Adrenal gland (tissue), 5 donors: ENCODE measurements at regions not wholly inside any gene's neighbourhood (a gene's known extent, or its start where the extent isn't known, plus 50 kb on each side); places are given as distances from the start of the nearest gene placed in this dataset.

Experiments
- CTCF ChIP-seq, 6 experiments: fragments of 450-650 bp in 4 of 6; fragments of 200-600 bp in 2 of 6; sonication (generic) in 1 of 6; IDR thresholded peaks; 1 replicate in 5 of 6; 2 replicates in 1 of 6; pipeline versions ENCODE4 v1.5.1 to v1.8.0; 2016 to 2021; ENCODE audit warnings: antibody characterized with exemption in 6 of 6, mild to moderate bottlenecking in 2 of 6, moderate library complexity in 1 of 6
- POLR2A ChIP-seq, 2 donors: fragments of 450-650 bp; IDR thresholded peaks; one replicate each; pipeline ENCODE4 v1.6.1; 2017; ENCODE audit warnings: antibody characterized with exemption in 2 of 2, mild to moderate bottlenecking in 2 of 2, moderate library complexity in 1 of 2
- donor health status: DM: no; HTN: no; CAD: no.

- no peak for TF ChIP-seq CTCF (IDR thresholded peaks at IDR 0.05)
- no peak for TF ChIP-seq POLR2A (IDR thresholded peaks at IDR 0.05)
Observed at GRCh38 chr18:51342815-51343214, 145.3 kb upstream of the MEX3C start.
